EH (cell line): ENCODE measurements at regions not wholly inside any gene's neighbourhood (a gene's known extent, or its start where the extent isn't known, plus 50 kb on each side); places are given as distances from the start of the nearest gene placed in this dataset.

Experiments used
- DNase-seq: peaks from one replicate; pipeline ENCODE4 v3.0.0-alpha.2; 2015; ENCODE audit warnings: low read depth

- DNase-seq: no peak
These were observed 61.4 kb downstream of the ZXDA start for GRCh38 chrX:57848857-57849256.

DNA sequence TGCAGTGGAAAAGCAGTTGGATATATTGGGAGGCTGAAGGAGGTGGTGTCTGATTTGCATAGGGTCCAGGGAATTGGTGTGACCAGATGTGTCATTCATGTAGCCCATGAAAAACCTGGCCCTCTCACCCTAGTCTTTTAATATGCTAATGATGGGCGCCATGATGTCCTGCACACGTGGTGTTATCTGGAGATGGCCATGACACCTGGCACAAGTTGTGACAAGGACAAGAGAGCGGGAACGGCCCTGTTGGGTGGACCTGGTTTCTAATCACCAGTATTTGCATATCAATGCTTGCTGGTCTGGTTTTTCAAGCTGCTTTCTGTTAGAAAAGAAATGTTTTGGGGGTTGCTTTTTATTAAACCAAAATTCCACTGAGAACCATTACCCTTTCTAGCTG is 87.4 kb downstream of the ZXDA start:
- no peak for DNase-seq

DNA sequence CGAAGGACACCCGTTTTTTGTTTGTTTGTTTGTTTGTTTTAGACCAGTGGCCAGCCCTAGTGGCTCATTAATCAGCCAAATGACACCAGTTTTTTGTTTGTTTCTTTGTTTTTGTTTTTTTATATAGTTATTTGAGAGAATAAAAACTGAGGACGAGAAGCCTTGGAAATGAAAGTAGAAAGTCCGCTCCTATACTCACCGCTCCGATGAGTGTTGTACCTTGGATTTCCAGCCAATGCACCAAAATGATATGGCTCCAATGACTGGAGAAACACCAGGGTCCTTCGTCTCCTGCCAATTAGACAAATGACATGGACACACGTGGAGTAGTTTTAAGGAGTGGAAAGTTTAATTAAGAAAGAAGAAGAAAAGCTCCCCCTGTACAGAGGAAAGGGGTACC is 87.9 kb downstream of the ZXDA start:
- no peak for DNase-seq

DNA sequence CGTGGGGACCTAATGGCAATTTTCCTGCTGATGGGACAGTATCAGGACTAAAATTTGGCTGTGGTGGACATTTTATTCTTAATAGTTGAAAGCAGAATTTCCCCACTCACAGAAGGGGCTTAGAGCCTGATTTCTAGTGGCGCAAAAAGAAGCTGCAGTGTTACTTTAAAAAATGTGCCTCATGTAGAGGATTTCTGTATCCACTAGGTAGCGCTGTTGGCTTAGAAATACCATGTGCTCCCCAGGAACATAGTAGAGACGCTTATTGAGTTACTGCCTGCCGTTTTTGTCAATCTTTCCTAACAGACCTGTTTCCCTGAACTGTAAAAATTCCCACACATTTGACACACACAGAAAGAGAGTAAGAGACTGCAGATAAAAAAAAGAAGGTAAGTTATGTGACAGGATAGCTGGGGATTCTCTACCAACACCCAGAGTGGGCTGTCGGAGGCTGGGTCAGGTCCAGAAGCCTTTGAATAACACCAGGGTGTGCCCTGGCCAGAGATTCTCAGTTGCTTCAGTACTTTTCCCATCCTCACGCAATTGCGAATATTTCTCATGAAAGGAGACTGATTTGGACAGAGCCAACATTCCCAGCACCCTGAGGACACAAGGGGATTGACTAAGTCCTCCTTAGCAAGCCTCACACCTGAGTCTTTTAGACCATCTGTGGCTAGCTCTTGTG is 88.4 kb downstream of the ZXDA start:
- DNase-seq: peak; percentile 62

DNA sequence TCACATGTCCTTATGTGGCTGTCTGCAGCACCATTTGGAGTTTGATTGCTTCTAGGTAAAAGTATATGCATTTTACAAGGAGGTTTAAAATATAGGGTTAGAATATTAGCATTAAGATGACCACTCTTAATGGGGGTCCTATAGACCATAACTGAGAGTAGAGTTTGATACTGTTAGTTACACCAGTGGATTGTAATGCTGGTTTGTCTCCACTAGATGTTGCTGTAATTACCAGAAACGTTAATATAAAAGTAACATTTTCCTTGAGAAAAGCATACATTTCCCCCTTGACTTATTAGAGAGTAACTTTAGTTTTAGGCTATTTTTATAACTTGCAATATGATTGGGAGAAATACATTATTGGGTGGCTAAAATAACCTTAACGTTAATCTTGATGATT is 93.0 kb downstream of the ZXDA start:
- peak; percentile 7 for DNase-seq

- no peak for DNase-seq
These were observed 92.6 kb upstream of the NLRP2B start for GRCh38 chrX:57772637-57773036.

- no peak for DNase-seq
These were observed 91.6 kb upstream of the NLRP2B start for GRCh38 chrX:57771689-57772088.

DNA sequence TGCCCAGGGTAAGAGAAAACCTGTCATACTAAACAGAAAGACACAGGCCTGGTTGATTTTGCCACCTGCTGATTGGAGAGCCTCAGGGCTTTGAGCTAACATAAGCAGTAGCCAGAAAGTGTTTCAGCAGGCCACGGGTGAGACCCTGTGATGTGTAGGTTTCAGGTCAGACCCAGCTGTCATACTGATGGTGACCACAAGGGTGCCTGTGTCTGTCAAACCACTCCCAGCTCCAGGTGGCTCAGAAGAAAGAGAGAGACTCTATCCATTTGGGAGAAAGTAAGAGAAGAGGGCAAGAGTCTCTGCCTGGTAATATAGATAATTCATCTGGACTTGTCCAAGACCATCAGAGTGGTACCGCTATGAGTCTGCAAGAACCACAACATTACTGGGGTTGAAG is 72.8 kb upstream of the NLRP2B start:
- DNase-seq: no peak

DNA sequence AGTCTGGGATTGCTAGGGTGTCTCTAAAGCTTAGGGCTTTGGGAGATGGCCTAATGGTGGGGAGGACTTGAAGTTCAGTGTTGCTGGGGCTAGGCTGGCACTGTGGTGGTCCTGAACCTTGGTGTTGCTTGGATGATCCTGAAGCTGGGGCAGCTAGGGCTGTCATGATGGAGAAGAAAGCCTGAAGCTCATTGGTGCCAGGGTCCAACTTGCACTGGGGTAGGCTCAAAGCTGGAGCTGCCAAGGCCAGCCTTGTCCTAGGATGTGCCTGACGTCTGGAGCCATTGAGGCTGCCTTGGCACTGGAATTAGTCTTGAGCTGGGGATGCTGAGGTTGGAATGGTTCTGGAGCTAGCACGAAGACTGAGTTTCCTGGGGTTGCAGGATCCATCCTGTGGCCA is 61.0 kb upstream of the NLRP2B start:
- no peak for DNase-seq

DNA sequence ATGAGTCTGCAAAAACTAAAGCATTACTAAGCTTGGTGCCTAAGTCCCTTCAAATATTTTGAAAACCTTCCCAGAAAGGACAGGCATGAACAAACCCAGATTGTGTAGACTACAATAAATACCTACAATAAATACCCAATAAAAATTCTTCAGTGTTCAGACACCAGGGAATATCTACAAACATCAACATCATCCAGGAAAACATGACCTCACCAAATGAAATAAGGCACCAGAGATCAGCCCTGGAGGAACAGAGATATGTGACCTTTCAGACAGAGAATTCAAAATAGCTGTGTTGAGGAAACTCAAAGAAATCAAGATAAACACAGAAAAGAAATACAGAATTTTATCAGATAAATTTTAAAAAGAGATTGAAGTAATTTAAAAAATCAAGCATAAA is 57.8 kb upstream of the NLRP2B start:
- no peak for DNase-seq
